NOMO-1 treated with dmso at 0.1 percent for 144 hours (cell line): ENCODE measurements at regions not wholly inside any gene's neighbourhood (a gene's known extent, or its start where the extent isn't known, plus 50 kb on each side); places are given as distances from the start of the nearest gene placed in this dataset.

Experiments
- DNase-seq: peaks from one replicate; lab custom pipeline; 2025; ENCODE audit not compliant: unreplicated experiment; lab: John Stamatoyannopoulos, UW

DNA sequence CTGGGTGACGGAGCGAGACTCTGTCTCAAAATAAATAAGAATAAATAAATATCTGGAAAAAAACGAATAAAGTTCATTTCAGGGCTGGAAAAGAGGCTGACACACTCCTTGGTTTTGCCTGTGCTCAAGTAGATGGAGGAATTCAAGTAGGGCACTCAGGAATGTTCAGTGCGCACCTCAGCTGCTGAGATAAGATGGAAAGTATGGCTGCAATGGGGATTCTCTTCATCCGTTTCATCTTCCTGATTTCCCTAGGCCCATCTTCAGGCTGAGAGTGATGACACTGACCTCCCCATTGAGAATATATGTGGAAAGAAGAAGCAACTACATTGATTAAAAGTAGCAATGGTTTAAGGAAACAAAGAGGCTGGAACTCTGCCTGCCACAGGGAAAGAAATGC, 130.5 kb upstream of the ZNF644 start:
- DNase-seq = no peak

DNA sequence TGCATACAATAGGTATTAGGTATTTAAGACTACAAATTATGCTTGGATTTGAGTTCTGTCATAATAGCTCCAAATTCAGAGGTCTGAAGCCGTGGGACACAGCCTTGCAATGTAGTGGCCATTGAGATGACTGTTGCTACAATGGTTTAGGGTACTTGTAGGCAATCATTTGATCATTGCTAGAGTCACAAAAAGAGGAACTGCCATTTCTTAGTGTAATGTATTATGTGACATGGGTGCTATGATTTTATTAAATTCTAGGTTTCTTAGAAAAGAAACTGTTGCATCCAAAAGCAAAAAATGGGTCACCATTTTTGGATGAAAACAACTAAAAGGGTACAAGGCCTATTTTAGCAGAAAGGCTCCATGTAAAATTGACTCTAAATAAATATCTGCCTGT, 129.9 kb upstream of the ZNF644 start:
- no peak for DNase-seq

DNA sequence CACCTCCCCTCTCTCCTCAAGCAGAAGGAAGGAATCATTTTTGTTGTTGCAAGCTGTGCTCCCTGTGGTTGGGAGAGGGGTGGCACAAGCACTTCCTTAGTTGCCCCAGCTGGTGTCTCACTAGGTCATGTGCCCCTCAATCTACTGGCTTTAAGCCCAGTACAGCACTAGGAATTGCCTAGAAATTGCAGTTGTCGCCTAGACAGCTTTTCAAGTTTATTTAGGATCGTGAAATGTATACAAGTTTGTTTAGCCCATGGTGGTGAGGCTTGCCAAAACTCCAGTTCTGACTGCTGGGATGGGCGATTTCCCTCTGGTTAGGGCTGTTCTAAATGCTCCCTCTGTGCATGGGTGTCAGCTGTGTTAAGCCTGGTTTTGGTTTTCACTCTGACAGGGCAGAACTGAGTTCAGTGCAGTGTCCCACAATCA, 126.8 kb upstream of the ZNF644 start:
- DNase-seq = no peak

DNA sequence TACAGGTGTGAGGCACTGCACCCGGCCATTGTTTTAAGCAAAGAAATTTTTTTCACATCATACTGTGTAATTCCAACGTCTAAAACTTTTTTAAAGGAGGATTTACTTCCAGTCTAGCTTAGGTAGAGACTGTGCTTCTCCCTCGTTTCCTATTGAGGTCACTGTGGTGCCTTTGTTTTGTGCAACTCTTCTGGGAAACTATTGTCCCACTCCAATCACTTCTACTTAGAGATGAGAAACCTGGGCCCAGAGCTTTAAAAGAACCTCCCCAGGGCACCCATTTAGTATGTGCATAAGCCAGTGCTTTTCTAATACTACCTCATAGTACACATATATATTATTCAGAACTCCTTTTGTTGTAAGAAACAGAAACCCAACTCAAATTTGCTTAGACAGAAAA, 120.0 kb upstream of the ZNF644 start:
- no peak for DNase-seq

DNA sequence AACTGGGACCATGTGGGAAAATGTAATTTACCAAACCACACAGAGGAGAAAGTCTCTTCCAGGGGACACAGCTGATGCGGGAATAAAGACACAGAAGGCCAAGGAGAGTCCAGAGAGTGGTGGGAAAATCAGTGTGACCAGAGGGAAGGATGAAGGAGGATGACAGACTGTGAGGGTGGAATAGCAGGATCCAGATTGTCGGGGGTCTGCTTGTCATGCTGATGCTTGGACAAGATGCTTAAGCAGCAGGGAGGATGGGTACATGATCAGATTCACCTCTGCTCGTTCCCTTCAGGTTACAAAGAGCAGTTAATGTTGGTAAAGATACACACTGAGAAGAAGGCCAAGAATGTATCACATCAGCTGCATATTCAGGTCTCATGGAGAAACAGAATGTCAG, 117.1 kb upstream of the ZNF644 start:
- no peak for DNase-seq

DNA sequence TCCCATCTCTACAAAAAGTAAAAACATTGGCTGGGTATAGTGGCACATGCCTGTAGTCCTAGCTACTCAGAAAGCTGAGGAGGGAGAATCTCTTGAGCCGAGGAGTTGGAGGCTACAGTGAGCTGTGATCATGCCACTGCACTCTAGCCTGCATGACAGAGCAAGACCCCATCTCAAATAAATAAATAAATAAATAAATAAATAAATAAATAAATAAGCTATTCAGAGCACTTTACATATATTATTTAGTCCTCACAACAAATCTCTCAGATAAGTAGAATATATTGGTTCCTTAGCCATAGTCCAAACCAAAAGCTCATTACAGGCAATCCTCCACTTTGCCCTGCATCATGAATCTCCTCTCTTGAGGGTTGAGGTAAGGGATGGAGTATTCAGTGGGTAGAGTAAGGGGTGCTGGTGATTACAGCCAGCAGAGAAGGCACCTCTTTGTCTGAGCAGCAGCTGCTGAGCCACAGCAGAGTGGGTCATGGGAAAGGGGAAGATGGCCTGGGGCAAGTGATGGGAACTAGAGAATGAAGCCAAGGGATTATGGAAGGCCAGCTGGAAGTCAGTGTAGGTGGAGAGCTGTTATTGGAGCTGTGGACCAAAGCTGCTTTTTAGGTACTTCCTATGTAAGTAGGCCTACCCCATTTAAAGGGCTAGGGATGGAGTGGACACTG, 115.5 kb upstream of the ZNF644 start:
- no peak for DNase-seq

DNA sequence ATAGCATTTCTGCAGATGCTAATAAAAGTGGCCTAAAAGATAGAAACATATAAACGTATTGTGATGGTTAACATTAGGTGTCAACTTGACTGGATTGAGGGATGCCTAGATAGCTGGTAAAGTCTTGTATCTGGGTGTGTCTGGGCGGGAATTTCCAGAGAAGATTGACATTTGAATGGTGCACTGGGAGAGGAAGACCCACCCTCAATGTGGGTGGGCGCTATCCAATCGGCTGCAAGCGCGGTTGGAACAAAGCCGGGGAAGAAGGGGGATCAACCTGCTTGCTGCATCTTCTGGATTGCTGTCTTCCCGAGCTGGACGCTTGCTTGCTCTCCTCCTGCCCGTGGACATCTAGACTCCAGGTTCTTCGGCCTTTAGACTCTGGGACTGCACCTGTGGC, 114.0 kb upstream of the ZNF644 start:
- DNase-seq = no peak

DNA sequence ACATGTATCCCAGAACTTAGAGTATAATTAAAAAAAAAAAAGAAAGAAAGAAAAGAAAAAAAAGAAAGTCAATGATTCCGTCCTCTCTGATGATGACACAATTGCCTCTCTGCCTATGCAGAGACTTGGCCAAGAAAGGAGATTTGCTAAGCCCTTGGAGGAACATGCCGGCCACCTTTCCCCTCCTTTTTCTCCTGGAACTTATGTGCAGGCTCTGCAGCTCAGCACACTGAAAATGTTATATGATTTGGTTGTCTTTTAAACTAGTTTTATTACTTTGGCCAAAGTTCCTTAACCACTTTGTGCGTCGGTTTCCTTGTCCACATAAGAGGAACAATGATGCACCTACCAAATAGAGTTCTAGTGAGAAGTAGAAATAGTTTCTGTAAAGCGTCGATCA, 111.4 kb upstream of the ZNF644 start:
- no peak for DNase-seq

DNA sequence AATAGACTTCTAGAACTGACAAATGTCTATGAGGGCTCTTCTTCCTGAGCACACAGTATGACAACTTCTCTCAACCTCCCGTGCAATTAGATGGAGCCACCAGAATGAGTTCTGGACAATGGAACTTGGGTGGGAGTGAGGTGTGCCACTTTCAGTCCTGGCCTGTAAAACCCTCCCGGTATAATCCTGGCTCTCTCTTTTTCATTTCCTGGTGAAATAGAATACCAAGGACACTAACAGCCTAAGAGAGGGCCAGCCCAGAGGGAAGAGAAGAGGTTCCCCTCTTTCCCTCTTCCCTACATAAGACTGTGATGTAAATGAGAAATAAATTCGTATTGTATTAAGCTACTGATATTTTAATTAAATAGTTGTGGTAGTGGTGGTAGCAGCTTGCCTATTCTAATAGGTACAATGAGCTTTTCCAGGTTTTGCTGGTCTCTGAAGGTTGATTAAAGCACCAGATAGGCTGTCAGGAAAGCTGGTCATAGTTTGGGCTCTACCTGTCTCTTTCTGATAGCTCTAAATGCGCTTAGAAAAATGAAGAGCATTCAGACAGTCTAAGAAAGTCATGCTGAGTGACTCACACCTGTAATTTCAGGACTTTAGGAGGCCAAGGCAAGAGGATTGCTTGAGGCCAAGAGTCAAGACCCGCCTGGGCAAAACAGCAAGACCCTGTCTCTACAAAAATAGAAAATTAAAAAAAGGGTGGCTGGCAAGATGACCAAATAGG, 108.6 kb upstream of the ZNF644 start:
- DNase-seq = no peak

DNA sequence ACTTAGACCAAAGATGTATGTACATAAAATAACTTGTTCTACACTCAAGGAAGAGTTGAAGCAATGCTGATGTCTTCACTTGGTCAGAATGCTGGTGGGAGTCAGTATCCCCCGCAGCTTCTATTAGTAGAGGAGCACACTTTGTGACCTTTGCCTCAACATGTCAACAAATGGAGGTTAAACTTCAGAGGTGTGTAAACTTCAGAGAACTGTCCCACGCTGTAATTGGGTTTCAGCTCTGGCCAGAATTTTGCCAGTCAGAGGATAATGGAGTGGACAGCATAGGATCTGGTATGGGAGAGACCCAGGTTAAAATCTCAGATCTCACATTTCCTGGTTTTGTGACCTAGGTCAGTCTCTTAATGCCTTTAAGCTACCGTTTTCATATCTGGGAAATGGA, 107.6 kb upstream of the ZNF644 start:
- no peak for DNase-seq

DNA sequence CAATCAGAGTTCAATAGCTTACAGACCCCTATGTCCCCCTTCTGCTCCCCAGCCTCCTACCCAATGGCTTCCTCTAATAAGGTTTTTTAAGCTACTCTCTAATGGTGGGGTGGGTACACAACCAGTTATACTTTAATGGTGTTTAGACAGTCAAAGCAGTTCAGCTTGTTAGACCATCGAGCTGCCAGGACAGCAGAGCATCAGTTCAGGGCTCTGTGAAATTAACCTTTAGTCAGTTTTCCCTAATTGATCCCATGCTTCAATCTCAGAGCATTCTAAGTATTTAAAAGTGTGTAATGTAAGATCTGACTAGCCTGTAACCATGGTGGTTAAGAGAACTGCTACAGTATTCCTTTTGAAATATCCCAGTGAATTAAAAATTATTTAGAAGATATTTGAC, 107.2 kb upstream of the ZNF644 start:
- no peak for DNase-seq

DNA sequence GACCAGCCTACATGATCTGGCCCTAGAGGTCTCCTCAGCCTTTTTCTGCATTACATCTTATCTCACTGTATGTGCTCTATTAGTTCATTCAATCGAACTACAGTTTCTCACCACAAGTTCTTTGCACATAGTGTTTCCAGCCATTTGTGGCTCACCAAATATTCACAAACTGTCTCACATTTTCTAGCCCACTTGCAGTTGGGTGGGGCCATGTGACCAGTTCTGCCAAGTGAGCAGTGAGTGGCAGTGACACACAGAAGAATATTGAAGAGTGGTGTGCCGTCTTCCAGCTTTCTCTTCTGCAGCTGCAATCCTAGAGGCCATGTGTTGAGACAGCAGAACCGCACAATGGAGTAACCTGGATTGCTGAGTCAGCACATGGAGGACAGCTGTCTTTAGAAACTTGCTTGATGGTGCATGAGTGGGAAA, 103.2 kb upstream of the ZNF644 start:
- DNase-seq = no peak

DNA sequence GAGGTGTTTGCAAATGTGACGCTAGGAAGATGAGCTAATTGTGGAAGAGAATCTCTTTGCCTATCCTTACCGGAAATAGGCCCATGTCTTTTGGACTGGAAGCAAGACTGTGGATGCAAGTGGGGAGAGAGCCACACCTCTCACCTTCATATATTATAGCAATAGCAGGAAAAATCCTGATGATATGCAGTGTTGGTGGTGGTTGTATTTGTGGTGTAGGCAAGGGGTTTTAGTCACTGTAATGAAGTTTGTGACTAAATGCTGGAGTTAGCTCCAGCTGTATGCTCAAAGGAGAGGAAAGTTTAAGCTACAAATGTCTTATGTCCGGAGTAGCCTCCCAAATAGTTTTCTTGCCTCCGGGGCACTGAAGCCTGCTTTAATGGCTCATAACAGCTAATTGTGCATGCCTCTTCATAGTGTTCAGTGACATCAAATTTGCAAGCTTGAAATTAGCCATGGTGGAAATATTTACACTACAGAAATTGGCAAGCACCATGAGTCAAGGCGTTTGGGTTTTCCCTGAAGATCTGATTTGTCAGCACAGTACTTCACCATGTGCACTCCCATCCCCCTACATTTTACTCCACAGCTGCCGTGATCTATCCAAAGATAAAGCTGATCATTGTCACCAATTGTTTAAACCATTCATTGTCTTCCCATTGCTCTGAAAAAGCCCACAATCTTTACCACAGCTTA, 102.6 kb upstream of the ZNF644 start:
- DNase-seq = no peak

DNA sequence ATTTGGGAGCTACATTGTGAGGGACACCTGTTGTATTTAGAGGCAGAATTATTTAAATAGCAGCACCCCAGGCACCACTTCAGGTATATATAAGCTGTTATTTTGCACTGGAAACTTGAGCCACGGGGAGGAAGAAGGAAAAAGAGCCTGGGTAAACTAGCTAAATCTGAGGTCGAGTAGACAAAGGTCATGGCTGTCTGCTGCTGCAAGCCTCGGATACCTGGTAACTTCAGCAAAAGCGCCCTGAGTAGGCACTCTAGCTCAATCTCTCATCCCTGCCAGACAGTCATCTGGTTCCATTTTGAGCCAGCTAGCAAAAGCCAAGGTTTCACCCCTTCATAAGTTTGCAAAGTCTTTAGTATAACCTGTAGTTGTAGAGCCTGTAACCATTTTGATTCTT, 101.9 kb upstream of the ZNF644 start:
- no peak for DNase-seq

DNA sequence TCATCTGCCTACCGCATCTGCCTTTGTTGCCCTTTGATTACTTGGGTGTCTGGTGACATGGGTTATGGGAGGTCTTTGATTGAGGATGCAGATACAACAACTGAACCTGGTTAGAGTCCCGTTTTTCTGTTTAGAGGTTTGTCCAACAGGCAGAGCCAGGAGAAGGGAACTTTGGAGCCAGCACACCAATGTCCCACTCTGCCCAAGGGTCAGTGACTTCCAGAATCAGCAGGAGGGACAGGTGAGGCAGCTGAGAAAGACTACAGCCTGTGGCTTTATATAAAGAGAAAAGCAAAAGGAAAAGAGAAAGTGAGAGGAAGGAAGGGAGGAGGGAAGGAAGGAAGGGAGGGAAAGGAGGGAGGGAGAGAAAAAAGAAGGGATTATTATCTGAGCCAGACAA, 101.5 kb upstream of the ZNF644 start:
- no peak for DNase-seq

DNA sequence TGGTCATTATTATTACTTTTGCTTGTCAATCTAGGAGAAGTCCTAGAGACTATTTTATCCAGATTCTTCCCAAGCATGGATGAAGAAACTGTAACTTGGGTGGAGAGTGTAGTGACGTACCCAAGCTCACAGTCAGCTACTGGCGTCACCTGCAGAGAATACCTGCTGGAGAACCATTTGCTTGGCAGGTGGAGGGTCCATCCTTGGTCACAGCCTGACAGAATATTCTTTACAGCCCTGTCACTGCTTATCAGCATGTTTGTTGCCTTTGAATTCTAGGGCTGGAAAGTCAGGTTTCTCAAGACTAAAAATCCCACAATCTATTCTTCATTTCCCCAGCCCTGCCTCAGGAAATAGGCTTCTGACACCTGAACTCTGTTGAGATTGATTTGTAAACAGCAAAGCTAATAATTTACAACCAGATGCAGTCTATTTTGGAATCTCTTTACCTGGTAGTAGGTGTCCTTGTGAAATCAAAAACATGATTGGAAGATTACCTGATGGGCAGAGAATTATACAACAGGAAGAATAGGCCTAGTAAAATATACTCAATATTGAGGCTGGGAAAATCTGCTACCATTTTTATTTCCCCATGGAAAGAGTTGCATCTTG, 100.4 kb upstream of the ZNF644 start:
- no peak for DNase-seq

DNA sequence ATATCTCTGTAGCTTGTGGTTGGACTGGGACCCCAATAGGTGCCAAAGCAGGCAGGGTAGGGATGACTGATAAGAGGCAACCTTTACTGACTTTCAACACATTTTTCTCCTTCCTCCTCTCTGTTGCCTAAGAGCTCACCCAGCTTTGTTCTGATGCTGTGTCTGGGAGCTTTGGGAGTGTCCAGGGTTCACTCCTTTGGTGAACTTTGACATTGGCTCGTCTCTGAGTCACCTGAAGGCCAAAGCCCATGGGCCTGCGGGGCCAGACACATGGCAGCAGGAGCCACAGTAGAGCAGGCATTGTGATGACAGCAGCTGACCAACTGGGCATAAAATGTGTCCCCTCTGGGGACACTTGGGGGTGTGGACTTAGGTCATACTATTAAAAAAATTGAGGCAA, 99.5 kb upstream of the ZNF644 start:
- DNase-seq = no peak

DNA sequence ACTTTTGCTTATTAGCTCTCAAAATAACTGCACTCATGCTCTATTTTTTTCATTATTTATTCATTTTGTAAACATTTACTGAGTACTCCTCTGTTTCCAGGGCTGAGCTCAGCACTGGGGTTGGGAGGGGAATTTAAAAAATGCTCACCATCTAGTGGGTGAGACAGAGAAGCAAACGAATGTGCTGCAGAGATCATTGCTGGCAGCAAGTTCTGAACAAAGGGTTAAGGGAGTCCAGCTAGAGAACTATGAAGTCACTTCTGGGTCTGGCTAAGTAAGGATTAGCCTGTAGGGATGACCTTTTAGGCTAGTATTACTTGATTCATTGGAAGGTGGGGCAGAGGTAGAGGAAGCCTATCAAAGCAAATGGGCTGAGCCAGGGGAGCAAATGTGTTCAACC, 99.1 kb upstream of the ZNF644 start:
- no peak for DNase-seq

DNA sequence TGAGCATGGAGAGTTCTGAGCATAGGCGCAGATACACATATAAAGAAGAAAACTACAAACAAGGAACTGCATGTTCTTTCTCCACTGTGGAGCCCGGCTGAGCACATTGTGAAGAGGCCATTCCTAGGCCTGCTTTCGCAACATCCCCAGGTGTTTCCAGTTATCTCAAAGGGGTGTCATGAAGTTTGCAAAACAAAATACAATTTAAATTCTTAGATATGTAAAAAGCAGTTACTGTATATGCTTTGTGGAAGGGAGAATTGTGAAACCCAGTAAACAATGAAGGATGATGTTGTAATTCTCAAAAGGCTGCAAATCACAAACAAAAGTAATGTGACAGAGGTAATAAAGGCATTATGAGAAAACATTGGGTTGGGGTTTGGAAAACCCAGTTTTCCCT, 98.6 kb upstream of the ZNF644 start:
- DNase-seq = no peak

DNA sequence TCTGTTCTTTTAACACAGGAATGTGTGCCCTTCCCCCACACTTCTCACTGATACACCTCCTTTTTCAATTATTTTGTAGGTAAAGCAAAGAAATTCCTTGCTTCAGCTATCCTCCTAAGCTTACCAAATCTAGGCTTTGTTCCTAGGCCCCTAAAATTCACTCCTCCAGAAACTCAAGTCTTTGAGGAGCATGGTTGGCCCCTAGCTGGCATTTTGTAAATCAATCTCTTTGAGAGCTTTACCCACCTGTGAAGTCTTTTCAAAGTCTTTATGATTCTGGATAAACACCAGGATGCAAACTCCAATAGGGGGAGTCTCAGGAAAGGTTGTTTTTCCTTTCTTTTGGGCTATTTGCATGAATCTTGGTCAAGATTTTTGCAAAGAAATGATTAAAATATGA, 82.9 kb upstream of the ZNF644 start:
- no peak for DNase-seq

DNA sequence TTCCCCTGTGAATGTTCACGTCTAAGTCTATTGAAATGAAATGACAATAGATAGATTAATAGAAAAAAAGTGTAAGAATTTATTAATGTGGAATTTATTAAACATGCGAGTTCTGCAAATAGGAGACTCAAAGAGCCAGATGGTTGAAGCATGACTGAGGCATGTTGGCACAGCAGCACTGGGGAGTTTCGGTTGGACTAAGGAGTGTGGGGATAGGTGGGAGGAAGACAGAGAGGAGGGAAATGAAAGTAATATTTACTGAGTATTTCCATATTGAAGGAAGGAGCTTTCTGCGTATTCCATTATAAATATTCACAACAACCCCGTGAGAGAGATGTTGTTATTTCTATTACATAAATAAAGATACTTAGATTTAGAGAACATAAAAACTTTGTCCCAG, 79.5 kb upstream of the ZNF644 start:
- no peak for DNase-seq
